GM21526 (cell line): ENCODE measurements at regions not wholly inside any gene's neighbourhood (a gene's known extent, or its start where the extent isn't known, plus 50 kb on each side); places are given as distances from the start of the nearest gene placed in this dataset.
"Not testable (repeated sequence)": the region's sequence is repeated elsewhere in the genome, so short reads cannot be mapped to it uniquely, and the experiment has no call there.

Experiments
- ATAC-seq: cut with Tn5 transposase; IDR thresholded peaks from one replicate; pipeline ENCODE4 v1.9.1; 2021; ENCODE audit warnings: moderate library complexity; ENCODE audit not compliant: unreplicated experiment, low FRiP score

GRCh38 chr12:68537571-68537970, 73.1 kb upstream of the RAP1B start:
- ATAC-seq = no peak

DNA sequence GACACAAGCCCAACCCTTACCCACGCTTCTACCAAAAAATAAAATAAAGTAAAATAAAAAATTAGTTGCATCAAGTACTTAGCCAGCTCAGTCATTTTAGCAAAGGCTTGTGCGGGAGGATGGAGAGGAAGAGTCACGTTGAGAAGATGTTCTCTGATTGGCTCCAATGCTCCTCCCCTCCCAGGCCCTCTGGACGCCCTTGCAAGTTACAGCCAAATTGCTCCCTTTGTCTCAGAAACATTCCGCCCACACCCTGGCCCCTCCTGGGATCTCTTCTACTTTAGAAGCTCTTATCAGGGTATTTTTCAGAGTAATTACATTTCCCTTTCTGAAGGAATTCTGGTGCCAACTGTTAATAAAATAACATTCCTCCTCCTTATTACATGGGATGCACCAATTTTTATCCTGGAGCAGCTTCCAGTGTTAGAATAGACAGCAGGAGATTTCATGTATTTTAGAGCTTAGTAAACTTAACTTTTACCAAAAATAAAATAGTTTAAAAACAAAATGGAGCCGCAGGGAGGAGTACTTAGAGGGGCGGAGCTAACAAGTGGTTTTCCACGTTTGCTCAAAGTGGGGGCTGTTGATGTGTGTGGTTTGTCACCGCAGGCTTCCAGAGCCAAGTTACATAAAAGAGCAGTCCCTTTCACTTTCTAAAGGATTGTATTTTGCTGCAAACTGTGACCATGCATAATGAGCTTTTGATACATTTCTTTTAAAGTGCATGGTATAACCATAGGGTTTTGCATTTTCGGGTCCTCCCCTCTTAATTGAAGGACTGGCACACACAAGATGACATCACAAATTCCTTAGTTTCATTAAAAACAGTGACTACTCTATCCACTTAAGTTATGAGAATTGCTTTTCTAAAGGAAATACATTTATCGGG, 71.7 kb upstream of the RAP1B start:
- no peak for ATAC-seq

DNA sequence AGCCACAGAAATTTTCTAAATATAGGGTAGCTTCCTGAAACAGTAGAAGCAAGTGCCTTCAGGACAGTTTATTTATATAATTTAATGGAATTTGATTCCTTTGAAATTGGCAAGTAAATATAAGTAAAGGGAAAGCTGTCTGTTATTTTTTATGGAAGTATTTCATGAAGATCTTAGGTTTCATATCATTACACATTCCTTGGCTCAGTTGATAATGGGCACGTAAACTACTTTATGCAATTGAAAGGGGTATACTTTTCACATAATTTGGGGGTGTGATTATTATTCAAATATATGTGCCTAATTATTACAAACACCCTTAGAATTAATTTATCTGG, 71.1 kb upstream of the RAP1B start:
- ATAC-seq = no peak

DNA sequence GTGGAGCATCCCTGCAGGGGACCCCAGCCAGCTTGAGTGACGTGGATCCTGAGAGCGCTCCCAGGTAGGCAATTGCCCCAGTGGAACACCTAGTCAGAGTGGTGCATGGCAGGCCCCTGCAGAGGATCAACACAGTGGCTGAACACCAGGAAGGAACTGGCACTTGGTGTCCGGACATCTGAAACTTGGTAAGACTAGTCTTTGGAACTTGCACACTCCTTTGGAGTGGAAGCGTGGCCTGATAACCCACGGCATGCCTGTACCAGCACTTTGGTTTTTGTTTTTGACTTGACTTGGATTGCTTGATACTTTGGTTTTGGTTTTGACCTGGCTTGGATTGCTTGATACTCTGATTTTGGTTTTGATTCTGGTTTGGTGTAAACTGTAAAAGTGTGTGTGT, 69.9 kb upstream of the RAP1B start:
- ATAC-seq = not testable (repeated sequence)

- not testable (repeated sequence) for ATAC-seq
Measured at GRCh38 chr12:68547318-68547717, 63.4 kb upstream of the RAP1B start.

DNA sequence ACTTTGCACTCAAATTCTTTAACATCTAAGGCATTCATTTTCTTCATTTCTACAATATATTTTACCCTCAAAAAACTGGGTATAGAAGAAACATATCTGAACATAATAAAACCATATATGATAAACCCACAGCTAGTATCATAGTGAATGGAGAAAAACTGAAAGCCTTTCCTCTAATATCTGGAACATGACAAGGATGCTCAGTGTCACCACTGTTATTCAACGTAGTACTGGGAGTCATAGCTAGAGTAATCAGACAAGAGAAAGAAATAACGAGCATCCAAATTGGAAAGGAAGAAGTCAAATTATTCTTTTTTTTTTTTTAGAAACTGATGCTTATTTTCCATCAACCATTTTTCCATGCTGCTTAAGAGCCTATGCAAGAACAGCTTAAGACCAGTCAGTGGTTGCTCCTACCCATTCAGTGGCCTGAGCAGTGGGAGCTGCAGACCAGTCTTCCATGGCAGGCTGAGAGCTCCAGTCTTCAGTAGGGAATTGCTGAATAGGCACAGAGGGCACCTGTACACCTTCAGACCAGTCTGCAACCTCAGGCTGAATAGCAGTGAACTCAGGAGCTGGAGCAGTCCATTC, 58.0 kb upstream of the RAP1B start:
- ATAC-seq = not testable (repeated sequence)

GRCh38 chr12:68557011-68557730, 53.5 kb upstream of the RAP1B start:
- no peak for ATAC-seq

DNA sequence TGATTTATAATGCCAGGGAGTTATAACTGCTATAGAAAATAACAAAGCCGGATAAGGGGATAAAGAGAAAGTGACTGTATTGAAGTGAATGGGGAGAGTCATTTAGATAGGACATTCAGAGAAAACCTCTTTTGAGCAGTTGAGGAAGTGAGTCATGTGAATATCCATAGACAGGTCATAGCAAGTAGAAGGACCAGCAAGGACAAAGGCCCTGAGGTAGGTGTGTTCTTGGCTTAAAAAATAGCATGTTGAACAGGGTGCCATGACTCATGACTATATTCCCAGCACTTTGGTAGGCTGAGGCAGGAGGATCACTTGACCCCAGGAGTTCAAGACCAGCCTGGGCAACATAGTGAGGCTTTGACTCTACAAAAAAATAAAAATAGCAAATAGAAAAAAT, 51.5 kb upstream of the RAP1B start:
- no peak for ATAC-seq

DNA sequence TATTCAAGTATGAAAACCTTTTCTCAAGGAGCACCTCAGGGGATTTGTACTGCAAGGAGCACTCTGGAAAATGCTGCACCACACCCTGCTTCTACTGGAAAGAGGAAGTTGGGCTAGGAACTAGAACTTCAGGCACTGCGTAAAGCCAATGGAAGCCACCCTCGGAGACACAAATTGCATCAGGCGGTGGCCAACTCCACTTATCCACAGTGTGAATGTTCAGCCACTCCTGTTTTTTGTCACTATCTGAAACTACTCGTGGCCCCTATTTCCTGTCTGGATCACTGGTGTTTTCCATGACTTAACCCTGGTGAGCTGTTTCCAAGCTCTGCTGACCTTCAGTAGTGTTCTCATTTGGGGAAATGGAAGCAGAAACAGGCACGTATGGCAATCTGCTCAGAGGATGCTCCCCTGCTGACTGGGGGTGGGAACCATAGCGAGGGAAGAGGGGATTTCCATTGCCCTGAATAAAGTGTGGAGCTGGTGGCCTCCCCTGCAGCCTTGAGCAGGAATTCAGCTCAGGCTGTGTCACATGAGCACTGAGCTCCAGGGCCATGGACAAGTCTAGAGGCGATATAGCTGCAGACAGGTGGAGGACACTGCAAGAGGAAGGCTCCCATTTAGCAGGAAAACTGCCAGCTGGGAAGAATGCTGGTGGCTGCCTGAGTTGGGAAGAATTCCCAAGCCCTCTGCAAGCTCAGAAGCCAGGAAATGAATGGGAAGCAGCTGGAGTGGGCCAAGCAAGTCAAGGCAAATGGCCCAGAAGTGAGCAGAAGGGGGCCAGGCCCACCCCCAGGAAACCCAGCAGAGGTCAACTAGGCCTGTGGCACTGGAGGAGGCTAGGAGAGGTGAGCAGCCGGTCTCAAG, 50.5 kb upstream of the RAP1B start:
- ATAC-seq = no peak

GRCh38 chr12:68560851-68561422, 49.8 kb upstream of the RAP1B start:
- ATAC-seq = no peak
